H1 (cell line): ENCODE measurements at regions not wholly inside any gene's neighbourhood (a gene's known extent, or its start where the extent isn't known, plus 50 kb on each side); places are given as distances from the start of the nearest gene placed in this dataset.

Source experiments
- CTCF ChIA-PET: fragments of 300-600 bp; sonication (Branson Sonifier 250); formaldehyde crosslinking; loops from one replicate; lab custom pipeline; 2021; ENCODE audit not compliant: partially characterized antibody; lab: Charles Lee
- POLR2A ChIA-PET: fragments of 300-600 bp; sonication (Branson Sonifier 250); formaldehyde crosslinking; loops from one replicate; lab custom pipeline; 2021; ENCODE audit warnings: inconsistent platforms; ENCODE audit not compliant: partially characterized antibody; lab: Charles Lee
- DNase-seq, 2 experiments: peaks; one replicate each; pipeline versions ENCODE4 v3.0.0 to v3.0.0-alpha.2; 2010 to 2022; ENCODE audit warnings: low spot score in 2 of 2, low read depth in 1 of 2, mixed read lengths in 1 of 2
- FAIRE-seq: peaks from 2 replicates; lab custom pipeline; 2011; peaks lifted over from hg19 to GRCh38; lab: Jason Lieb, UNC
- H2AFZ ChIP-seq: 2 replicates; pipeline ENCODE4 v1.8.1; 2012; ENCODE audit warnings: low read length, inconsistent platforms
- H2AK5ac ChIP-seq: 2 replicates; pipeline ENCODE4 v1.6.1; 2013; ENCODE audit warnings: low read depth, low read length
- H2BK120ac ChIP-seq: replicated peaks from 2 replicates; pipeline ENCODE3; 2013; ENCODE audit warnings: low read depth, low read length, inconsistent platforms
- H2BK12ac ChIP-seq: 2 replicates; pipeline ENCODE4 v1.6.1; 2013; ENCODE audit warnings: low read depth, low read length
- H2BK15ac ChIP-seq: 2 replicates; pipeline ENCODE4 v1.6.1; 2013; ENCODE audit warnings: low read length
- H2BK20ac ChIP-seq: 2 replicates; pipeline ENCODE4 v1.6.1; 2013; ENCODE audit warnings: low read length
- H2BK5ac ChIP-seq: 2 replicates; pipeline ENCODE4 v1.6.1; 2013; ENCODE audit warnings: low read depth, low read length
- H3K14ac ChIP-seq: 2 replicates; pipeline ENCODE4 v1.6.1; 2013; ENCODE audit warnings: inconsistent platforms; ENCODE audit not compliant: insufficient read length
- H3K18ac ChIP-seq: 2 replicates; pipeline ENCODE4 v1.6.1; 2013; ENCODE audit warnings: low read length; ENCODE audit errors: extremely low read depth
- H3K23ac ChIP-seq: 2 replicates; pipeline ENCODE4 v1.6.1; 2013; ENCODE audit warnings: inconsistent platforms; ENCODE audit not compliant: insufficient read length
- H3K23me2 ChIP-seq: 2 replicates; pipeline ENCODE4 v1.6.1; 2013; ENCODE audit warnings: low read depth, low read length
- H3K27ac ChIP-seq: 2 replicates; pipeline ENCODE4 v1.6.1; 2011; ENCODE audit warnings: low read depth, low read length, inconsistent platforms
- H3K27me3 ChIP-seq, 4 experiments: replicated peaks in 1 of 4; 1 replicate in 1 of 4; 2 replicates in 3 of 4; pipeline versions ENCODE4 v1.6.1 to v1.8.1; 2011 to 2013; ENCODE audit warnings: low read length in 3 of 4, mild to moderate bottlenecking in 3 of 4, inconsistent platforms in 2 of 4, mixed read lengths in 2 of 4, moderate library complexity in 1 of 4; ENCODE audit not compliant: control insufficient read depth in 3 of 4, insufficient read depth in 3 of 4; ENCODE audit errors: extremely low read depth in 1 of 4
- H3K36me3 ChIP-seq, 4 experiments: 2 replicates each; pipeline versions ENCODE4 v1.6.1 to v1.8.1; 2011 to 2013; ENCODE audit warnings: mild to moderate bottlenecking in 4 of 4, low read length in 3 of 4, moderate library complexity in 2 of 4, control low read depth in 1 of 4, inconsistent platforms in 1 of 4; ENCODE audit not compliant: insufficient read depth in 4 of 4, control insufficient read depth in 2 of 4
- H3K4ac ChIP-seq: replicated peaks from 2 replicates; pipeline ENCODE3; 2013; ENCODE audit warnings: low read length, low read depth, mixed read lengths, inconsistent platforms; ENCODE audit not compliant: insufficient read length
- H3K4me1 ChIP-seq, 4 experiments: replicated peaks in 1 of 4; 1 replicate in 1 of 4; 2 replicates in 3 of 4; pipeline versions ENCODE4 v1.6.1 to v1.8.1; 2011 to 2013; ENCODE audit warnings: low read length in 3 of 4, inconsistent platforms in 2 of 4, mixed read lengths in 1 of 4; ENCODE audit not compliant: insufficient read depth in 4 of 4, control insufficient read depth in 3 of 4
- H3K4me2 ChIP-seq, 2 experiments: 2 replicates each; pipeline versions ENCODE4 v1.6.1 to v1.8.1; 2011 to 2013; ENCODE audit warnings: low read depth in 2 of 2, low read length in 2 of 2, control low read depth in 1 of 2, inconsistent platforms in 1 of 2, mild to moderate bottlenecking in 1 of 2; ENCODE audit not compliant: insufficient read depth in 1 of 2
- H3K4me3 ChIP-seq, 4 experiments: fragments of 200-600, 300-600 bp in 1 of 4; sonication (generic), shearing (Covaris generic), sonication (Bioruptor Twin) in 1 of 4; 2 replicates each; pipeline versions ENCODE4 v1.5.1 to v1.8.1; 2011 to 2016; ENCODE audit warnings: low read length in 4 of 4, low read depth in 3 of 4, control low read depth in 2 of 4, inconsistent platforms in 2 of 4, mild to moderate bottlenecking in 2 of 4, mixed read lengths in 1 of 4, moderate library complexity in 1 of 4; ENCODE audit not compliant: insufficient read depth in 2 of 4; ENCODE audit errors: extremely low read depth in 1 of 4
- H3K56ac ChIP-seq: replicated peaks from 2 replicates; pipeline ENCODE3; 2013; ENCODE audit warnings: low read depth, mild to moderate bottlenecking, mixed read lengths, low read length, inconsistent platforms; ENCODE audit not compliant: insufficient read length
- H3K79me1 ChIP-seq: 2 replicates; pipeline ENCODE4 v1.6.1; 2013; ENCODE audit warnings: low read depth, low read length, control low read depth
- H3K79me2 ChIP-seq, 2 experiments: 2 replicates each; pipeline versions ENCODE4 v1.6.1 to v1.8.1; 2012 to 2013; ENCODE audit warnings: low read length in 2 of 2, mild to moderate bottlenecking in 2 of 2, inconsistent platforms in 1 of 2; ENCODE audit not compliant: insufficient read depth in 2 of 2, control insufficient read depth in 1 of 2
- H3K9ac ChIP-seq, 4 experiments: replicated peaks in 1 of 4; 1 replicate in 1 of 4; 2 replicates in 3 of 4; pipeline versions ENCODE4 v1.6.1 to v1.8.1; 2011 to 2013; ENCODE audit warnings: low read depth in 3 of 4, low read length in 3 of 4, control low read depth in 2 of 4, mild to moderate bottlenecking in 2 of 4, moderate library complexity in 2 of 4, inconsistent platforms in 1 of 4; ENCODE audit errors: extremely low read depth in 1 of 4
- H3K9me3 ChIP-seq, 2 experiments: 2 replicates each; pipeline versions ENCODE4 v1.6.1 to v1.8.1; 2012 to 2013; ENCODE audit warnings: mild to moderate bottlenecking in 2 of 2, moderate library complexity in 2 of 2, control low read depth in 1 of 2, inconsistent platforms in 1 of 2, low read depth in 1 of 2, low read length in 1 of 2, mixed read lengths in 1 of 2; ENCODE audit not compliant: insufficient read depth in 2 of 2
- H4K20me1 ChIP-seq, 2 experiments: replicated peaks in 1 of 2; 2 replicates each; pipeline versions ENCODE3 to v1.8.1; 2011 to 2013; ENCODE audit warnings: inconsistent platforms in 2 of 2, low read length in 2 of 2, mild to moderate bottlenecking in 1 of 2; ENCODE audit not compliant: insufficient read depth in 2 of 2, control insufficient read depth in 1 of 2
- H4K5ac ChIP-seq: 2 replicates; pipeline ENCODE4 v1.6.1; 2013; ENCODE audit warnings: low read length, low read depth, mixed read lengths, inconsistent platforms; ENCODE audit not compliant: insufficient read length
- H4K8ac ChIP-seq: 2 replicates; pipeline ENCODE4 v1.8.0; 2013; ENCODE audit warnings: mild to moderate bottlenecking, moderate library complexity, low read length, inconsistent platforms; ENCODE audit not compliant: insufficient read depth; ENCODE audit errors: extremely low read depth
- H4K91ac ChIP-seq: replicated peaks from 2 replicates; pipeline ENCODE3; 2013; ENCODE audit warnings: low read length, mixed read lengths, inconsistent platforms; ENCODE audit not compliant: insufficient read length
- BCL11A ChIP-seq, 2 experiments: IDR thresholded peaks; one replicate each; pipeline ENCODE4 v1.6.1; 2011; ENCODE audit warnings: low read depth in 2 of 2, low read length in 2 of 2, mild to moderate bottlenecking in 2 of 2
- CEBPB ChIP-seq: IDR thresholded peaks from 2 replicates; pipeline ENCODE4 v1.6.1; 2012; ENCODE audit warnings: low read depth, low read length
- EP300 ChIP-seq, 2 experiments: IDR thresholded peaks; 1 replicate in 1 of 2; 2 replicates in 1 of 2; pipeline ENCODE4 v1.6.1; 2011 to 2012; ENCODE audit warnings: low read depth in 2 of 2, low read length in 2 of 2, mild to moderate bottlenecking in 2 of 2, borderline replicate concordance in 1 of 2, inconsistent platforms in 1 of 2, moderate library complexity in 1 of 2
- KDM4A ChIP-seq: IDR thresholded peaks from one replicate; pipeline ENCODE4 v1.7.1; 2012; ENCODE audit warnings: low read depth, mild to moderate bottlenecking, moderate library complexity, low read length, inconsistent platforms; ENCODE audit not compliant: severe bottlenecking
- MAFK ChIP-seq: IDR thresholded peaks from 2 replicates; pipeline ENCODE4 v1.6.1; 2012; ENCODE audit warnings: low read depth, mild to moderate bottlenecking, improper control_type of control experiment, low read length
- PHF8 ChIP-seq: fragments of 200-600 bp; sonication (generic); conservative IDR thresholded peaks from 2 replicates; pipeline ENCODE4 v1.7.1; 2012; ENCODE audit warnings: low read depth, mild to moderate bottlenecking, inconsistent platforms, low read length, moderate library complexity
- RAD21 ChIP-seq, 2 experiments: IDR thresholded peaks in 1 of 2; conservative IDR thresholded peaks in 1 of 2; 2 replicates each; pipeline ENCODE4 v1.6.1; 2011; ENCODE audit warnings: low read depth in 2 of 2, low read length in 2 of 2, improper control_type of control experiment in 1 of 2, inconsistent platforms in 1 of 2, mild to moderate bottlenecking in 1 of 2, moderate library complexity in 1 of 2
- RNF2 ChIP-seq: fragments of 200-900, 300-1000 bp; sonication (generic); IDR thresholded peaks from 2 replicates; pipeline ENCODE4 v1.7.1; 2016; ENCODE audit warnings: borderline replicate concordance, low read depth, mild to moderate bottlenecking, antibody characterized with exemption, low read length; ENCODE audit not compliant: poor library complexity, severe bottlenecking; ENCODE audit errors: missing control alignments
- SAP30 ChIP-seq: fragments of 300-600 bp; sonication (generic); IDR thresholded peaks from 2 replicates; pipeline ENCODE4 v1.7.1; 2012; ENCODE audit warnings: low read length, moderate library complexity, mild to moderate bottlenecking, inconsistent platforms; ENCODE audit not compliant: insufficient read depth, insufficient replicate concordance
- WGBS, 2 experiments: shearing (Covaris generic) in 1 of 2; methylation state at CpG; one replicate each; pipeline versions ENCODE4 v1.1.6 to v1.1.7; 2013 to 2015; ENCODE audit warnings: low lambda C conversion rate in 2 of 2, mixed read lengths in 2 of 2, inconsistent platforms in 1 of 2, low coverage in 1 of 2, missing lambda C conversion rate in 1 of 2; ENCODE audit not compliant: insufficient replicate concordance in 2 of 2, insufficient coverage in 1 of 2, insufficient read length in 1 of 2; ENCODE audit errors: extremely low coverage in 1 of 2, missing lambda C conversion rate in 1 of 2; 5-methylcytosine and 5-hydroxymethylcytosine counted together

GRCh38 chr11:23997356-23997755, 499.5 kb upstream of the LUZP2 start:
- no peak overlapping the region for H4K91ac ChIP-seq
- H3K9me3 ChIP-seq: no peaks in the 10 kb centered on the region
- H2BK20ac ChIP-seq: no peak overlapping the region
- H4K20me1 ChIP-seq: no peaks in the 10 kb centered on the region
- ChIA-PET POLR2A (no interaction called here), CTCF (no interaction called here)
- no peak for TF ChIP-seq RNF2
- no peak for TF ChIP-seq RAD21 (IDR thresholded peaks at IDR 0.05 in 1 of 2, conservative IDR thresholded peaks at IDR 0.05 in 1 of 2; ENCODE audit: low read depth in 2 of 2, low read length in 2 of 2)
- no peak for TF ChIP-seq EP300 (IDR thresholded peaks at IDR 0.05; ENCODE audit: borderline replicate concordance in 1 of 2, low read depth in 2 of 2, low read length in 2 of 2)
- no peak for TF ChIP-seq KDM4A
- no peak for TF ChIP-seq CEBPB
- no peak for TF ChIP-seq BCL11A (IDR thresholded peaks at IDR 0.05; ENCODE audit: low read depth in 2 of 2, low read length in 2 of 2)
- TF ChIP-seq SAP30: no peak
- no peak for TF ChIP-seq MAFK
- no peak for TF ChIP-seq PHF8
- H3K4me2 ChIP-seq: no peak overlapping the region
- H3K18ac ChIP-seq: no peak overlapping the region
- no peak overlapping the region for H3K14ac ChIP-seq
- H3K4me3 ChIP-seq: no peak overlapping the region
- no peak overlapping the region for H2BK15ac ChIP-seq
- no peak overlapping the region for H3K56ac ChIP-seq
- no peaks in the 10 kb centered on the region for H3K36me3 ChIP-seq
- no peaks in the 10 kb centered on the region; the same call in 1 of the 2 replicates for H3K23me2 ChIP-seq
- H2AK5ac ChIP-seq: no peak overlapping the region
- no peaks in the 10 kb centered on the region for H3K4me1 ChIP-seq
- 100% methylated on average over 1 of the region's 1 CpG; no CpG with 5 or more reads in 1 of the 2 experiments for WGBS, 2 experiments
- no peak overlapping the region for H2BK12ac ChIP-seq
- no peak overlapping the region for H2BK120ac ChIP-seq
- no peak overlapping the region for H2BK5ac ChIP-seq
- no peak overlapping the region for H4K5ac ChIP-seq
- DNase-seq (no peak), FAIRE-seq (no peak)
- no peak overlapping the region for H3K9ac ChIP-seq
- H3K27me3 ChIP-seq: no peaks in the 10 kb centered on the region
- no peaks in the 10 kb centered on the region for H3K79me1 ChIP-seq
- H4K8ac ChIP-seq: no peak overlapping the region
- no peaks in the 10 kb centered on the region for H3K79me2 ChIP-seq
- H3K27ac ChIP-seq: no peak overlapping the region
- H3K23ac ChIP-seq: no peak overlapping the region
- H3K4ac ChIP-seq: no peak overlapping the region
- no peak overlapping the region for H2AFZ ChIP-seq
